ENCODE measurements at regions not wholly inside any gene's neighbourhood (a gene's known extent, or its start where the extent isn't known, plus 50 kb on each side); places are given as distances from the start of the nearest gene placed in this dataset.
"Not testable (repeated sequence)": the region's sequence is repeated elsewhere in the genome, so short reads cannot be mapped to it uniquely, and the experiment has no call there.

DNA sequence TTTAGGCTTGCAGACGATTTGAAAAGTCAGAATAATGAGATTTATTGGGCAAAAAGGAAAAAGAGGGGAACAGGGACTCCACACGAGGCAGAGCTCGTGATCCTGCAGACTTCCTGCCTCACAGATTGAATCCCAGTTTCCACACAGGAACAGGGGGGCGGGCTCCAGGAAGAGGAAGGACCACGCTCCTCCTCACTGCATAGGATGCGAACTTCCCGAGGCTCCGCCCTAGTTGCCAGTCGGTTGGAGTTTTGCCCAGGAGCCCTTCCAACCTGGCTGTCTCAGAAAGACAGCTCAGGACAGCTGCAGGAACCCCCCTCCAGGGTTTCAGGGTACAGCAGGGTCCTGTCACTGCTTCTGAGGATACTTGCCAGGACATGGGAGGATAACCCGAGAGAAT lies 488.3 kb upstream of the ADARB2 start:
- ATAC-seq: no peak

- ATAC-seq: no peak
Observed at GRCh38 chr10:2223548-2224320, 486.4 kb upstream of the ADARB2 start.

- no peak for ATAC-seq
Observed at GRCh38 chr10:2222631-2223030, 485.3 kb upstream of the ADARB2 start.

GRCh38 chr10:2214805-2215204 lies 477.5 kb upstream of the ADARB2 start:
- ATAC-seq: peak; percentile 47

GRCh38 chr10:2214092-2214491 lies 476.8 kb upstream of the ADARB2 start:
- peak; percentile 60 for ATAC-seq

- no peak for ATAC-seq
Observed at GRCh38 chr10:2212244-2212834, 475.0 kb upstream of the ADARB2 start.

DNA sequence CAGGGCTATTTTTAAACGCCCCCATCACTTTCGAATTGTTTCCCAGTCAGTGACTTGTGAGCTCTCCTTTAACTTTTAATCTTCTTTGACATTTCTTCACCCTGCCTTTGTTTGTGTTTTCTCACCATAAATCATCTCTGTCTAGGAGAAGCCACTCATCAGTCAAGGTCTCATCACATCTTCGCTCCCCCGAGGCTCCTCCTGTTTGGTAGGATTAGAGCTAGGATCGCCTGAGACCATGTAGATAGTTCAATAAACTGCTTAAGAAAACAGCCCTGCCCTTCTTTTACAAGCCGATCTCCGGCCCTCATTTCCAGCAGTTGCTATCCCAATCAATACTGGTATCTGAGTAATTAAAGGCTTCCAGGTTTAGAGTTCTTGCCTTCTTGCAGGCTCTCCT lies 472.8 kb upstream of the ADARB2 start:
- ATAC-seq: no peak

GRCh38 chr10:2208106-2208505 lies 470.8 kb upstream of the ADARB2 start:
- ATAC-seq: no peak

GRCh38 chr10:2207246-2207922 lies 470.1 kb upstream of the ADARB2 start:
- ATAC-seq: no peak

DNA sequence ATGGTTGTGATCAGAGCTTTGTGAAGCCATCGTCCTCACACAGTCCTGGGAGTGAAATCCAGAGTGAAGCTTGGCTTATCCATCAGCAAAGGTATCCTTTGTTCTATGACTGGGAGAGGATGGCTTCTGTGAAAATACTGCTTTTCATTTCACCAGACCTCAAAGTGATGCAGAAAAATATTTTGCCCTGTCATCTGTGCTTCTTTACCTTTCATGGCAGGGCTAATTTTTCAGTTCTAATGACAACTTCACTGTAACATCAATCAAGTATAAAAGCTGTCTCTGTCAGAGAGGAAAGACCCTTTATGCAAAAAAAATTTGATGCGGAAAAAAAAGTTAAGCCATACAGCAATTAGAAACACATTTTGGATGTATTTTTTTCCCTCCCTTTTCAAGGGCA lies 468.1 kb upstream of the ADARB2 start:
- ATAC-seq: no peak

GRCh38 chr10:2202401-2202800 lies 465.1 kb upstream of the ADARB2 start:
- no peak for ATAC-seq

DNA sequence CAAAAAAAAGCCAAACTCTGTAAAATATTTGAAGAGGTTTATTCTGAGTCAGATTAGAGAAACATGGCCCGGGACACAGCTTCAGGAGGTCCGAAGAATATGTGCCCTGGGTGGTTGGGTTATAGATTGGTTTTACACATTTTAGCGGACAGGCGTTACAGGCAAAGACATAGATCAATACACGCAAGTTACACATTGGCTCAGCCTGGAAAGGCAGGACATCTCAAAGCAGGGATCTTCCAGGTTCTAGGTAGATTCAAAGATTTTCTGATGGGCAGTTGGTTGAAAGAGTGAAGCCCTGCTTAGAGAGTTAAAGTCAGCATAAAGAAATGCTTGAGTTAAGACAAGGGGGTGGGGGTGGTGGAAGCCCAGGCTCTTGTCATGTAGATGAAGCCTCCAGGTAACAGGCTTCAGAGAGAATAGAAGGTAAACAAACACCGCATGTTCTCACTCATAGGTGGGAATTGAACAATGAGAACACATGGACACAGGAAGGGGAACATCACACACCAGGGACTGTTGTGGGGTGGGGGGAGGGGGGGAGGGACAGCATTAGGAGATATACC lies 464.3 kb upstream of the ADARB2 start:
- ATAC-seq: no peak

GRCh38 chr10:2197663-2198062 lies 460.3 kb upstream of the ADARB2 start:
- ATAC-seq: no peak

DNA sequence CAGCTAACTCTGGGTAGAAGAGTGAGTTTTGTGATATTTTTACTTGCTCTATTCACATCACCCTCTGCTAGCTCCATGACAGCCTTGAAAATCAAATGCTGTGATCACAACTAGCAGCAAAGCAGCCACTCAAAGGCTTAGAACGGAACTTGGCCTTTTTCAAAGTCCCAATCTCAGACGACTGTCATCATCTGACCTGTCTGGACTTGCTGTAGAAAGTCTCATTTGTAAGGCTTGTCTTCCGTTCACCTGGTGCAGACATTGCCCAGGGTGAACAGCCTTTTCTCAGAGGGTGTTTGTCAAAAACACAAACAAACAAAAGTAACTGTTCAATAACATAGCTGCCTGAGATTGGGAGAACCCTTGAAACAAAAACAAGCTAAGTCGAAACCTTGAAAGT lies 458.9 kb upstream of the ADARB2 start:
- no peak for ATAC-seq

DNA sequence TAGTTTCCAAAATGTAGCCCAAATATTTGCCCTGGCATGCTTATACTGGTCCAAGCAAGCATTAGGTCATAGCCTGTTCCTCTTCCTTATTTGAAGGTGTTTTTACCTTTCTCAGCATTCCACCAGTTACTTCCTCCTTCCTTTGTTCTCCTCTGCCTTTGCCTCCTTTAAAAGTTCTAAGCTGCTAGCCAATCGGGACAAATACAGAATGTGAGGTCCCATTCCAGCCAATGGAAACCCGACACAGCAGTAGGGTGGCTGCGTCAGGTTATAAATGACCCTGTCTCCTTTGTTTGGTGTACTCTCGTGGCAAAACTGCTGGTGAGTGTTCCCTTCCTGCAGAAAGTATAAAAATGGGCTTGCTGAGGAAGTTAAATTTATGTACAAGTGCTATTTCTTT lies 452.0 kb upstream of the ADARB2 start:
- ATAC-seq: not testable (repeated sequence)

- no peak for ATAC-seq
Observed at GRCh38 chr10:2188371-2188770, 451.0 kb upstream of the ADARB2 start.

DNA sequence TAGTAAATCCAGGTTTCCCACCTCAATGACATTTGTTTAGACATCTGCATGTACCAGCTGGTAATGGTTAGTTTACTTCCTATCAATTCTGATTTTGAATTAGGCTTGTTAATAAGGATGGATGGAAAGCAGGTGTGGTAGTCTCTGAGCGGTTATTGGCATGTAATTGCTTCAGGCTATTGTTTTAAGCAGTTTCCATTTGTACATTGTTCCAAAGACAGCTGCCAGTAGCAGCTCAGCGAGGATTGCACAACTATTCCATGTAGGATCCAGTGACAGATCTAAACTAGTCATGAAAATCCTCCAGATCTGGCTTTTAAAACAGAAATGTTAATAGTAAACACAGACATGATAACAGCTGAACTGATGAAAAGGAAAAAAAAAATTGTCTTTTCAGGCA lies 436.0 kb upstream of the ADARB2 start:
- no peak for ATAC-seq

GRCh38 chr10:2165771-2166460 lies 428.6 kb upstream of the ADARB2 start:
- ATAC-seq: no peak

DNA sequence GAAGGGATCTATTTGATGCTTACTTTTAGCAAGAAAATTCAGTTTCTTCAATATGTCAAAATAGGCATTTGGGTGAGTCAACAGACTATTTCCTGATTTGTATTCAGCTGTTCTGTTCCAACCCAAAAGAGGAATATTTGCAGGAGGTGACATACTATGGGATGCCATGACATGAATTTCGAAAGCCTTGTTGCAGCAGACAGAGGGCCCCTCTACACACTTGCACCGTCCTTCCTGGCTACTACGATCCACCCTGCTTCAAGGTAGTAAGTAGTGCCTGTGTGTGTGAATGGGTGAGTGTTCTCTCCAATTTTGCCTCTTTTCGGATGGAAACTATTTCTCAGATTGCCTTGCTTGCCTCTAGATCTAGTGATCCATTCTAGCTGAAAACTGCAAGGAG lies 413.0 kb upstream of the ADARB2 start:
- ATAC-seq: no peak

- ATAC-seq: no peak
Observed at GRCh38 chr10:2145926-2146478, 408.7 kb upstream of the ADARB2 start.

DNA sequence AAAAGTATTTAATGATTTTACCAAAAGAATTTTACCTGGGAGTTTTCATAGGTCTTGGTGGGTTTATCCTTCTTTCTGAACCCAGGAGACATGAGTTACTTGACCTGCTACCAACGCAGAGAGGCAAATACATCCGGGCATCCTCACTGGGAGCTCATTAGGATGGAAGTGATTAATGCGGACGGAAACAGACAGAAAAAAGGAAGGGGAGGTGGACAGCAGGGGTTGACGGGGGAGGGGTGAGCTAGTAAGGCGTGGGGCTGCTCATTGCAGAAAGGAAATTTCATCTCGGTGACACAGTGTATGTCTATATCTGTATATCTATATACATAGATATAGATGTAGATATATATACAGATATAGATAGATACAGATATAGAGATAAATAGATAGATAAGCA lies 408.2 kb upstream of the ADARB2 start:
- no peak for ATAC-seq

DNA sequence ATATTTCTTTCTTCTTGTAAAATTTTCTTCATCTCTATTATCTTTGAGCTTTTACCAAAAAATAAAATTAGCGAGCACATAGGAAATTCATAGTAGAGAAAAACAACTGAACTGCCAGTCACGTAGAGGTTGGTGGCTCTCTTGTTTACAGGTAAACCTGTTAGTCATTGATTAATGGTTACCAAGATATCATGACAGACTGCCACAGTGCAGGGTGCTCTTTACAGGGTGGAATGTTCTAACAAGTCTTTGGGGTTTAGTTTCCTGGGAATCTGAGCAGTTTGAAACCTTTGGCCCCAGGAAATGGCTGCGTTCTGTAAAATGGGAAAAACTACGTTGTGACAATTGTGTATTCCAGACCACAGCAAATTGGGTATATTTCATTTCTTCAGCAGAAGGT lies 407.3 kb upstream of the ADARB2 start:
- ATAC-seq: no peak

Measured in esophagus mucosa (tissue), 1 donor.